ENCODE measurements at regions not wholly inside any gene's neighbourhood (a gene's known extent, or its start where the extent isn't known, plus 50 kb on each side); places are given as distances from the start of the nearest gene placed in this dataset.
"Not testable (repeated sequence)": the region's sequence is repeated elsewhere in the genome, so short reads cannot be mapped to it uniquely, and the experiment has no call there.

DNA sequence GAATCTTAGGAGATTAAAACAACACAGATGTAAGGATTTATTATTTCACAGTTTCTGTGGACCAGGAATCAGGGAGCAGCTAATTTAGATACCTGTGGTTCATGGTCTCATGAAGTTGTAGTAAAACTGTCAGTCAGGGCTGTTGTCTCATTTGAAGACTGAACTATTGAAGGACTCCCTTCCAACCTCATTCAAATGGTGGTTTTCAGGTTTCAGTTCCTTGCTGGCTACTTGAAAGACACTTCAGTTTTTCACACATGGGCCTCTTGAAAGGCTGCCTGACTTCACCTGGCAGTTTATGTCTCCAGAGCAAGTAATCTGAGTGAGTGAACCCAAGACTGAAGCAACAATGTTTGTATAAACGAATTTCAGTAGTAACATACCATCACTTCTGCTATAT is 915.9 kb downstream of the PLA2G4A start:
- DNase-seq = no peak

DNA sequence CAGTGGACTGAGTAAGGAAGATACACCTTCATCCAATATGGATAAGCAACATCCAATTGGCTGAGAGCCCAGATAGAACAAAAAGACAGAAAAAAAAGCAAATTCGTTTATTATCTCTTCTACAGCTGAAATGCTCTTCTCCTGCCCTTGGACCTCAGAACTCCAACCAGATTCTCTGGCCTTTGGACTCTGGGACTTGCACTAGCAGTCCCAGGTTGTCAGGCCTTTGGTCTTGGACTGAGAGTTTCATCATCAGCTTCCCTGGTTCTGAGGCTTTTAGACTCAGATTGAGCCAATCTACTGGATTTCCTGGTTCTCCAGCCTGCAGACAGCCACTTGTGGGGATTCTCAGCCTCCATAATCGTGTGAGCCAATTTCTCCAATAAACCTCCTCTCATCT is 926.8 kb downstream of the PLA2G4A start:
- no peak for DNase-seq

DNA sequence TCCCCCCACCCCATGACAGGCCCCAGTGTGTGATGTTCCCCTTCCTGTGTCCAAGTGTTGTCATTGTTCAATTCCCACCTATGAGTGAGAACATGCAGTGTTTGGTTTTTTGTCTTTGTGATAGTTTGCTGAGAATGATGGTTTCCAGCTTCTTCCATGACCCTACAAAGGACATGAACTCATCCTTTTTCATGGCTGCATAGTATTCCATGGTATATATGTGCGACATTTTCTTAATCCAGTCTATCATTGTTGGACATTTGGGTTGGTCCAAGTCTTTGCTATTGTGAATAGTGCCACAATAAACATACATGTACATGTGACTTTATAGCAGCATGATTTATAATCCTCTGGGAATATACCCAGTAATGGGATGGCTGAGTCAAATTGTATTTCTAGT is 927.9 kb downstream of the PLA2G4A start:
- not testable (repeated sequence) for DNase-seq

DNA sequence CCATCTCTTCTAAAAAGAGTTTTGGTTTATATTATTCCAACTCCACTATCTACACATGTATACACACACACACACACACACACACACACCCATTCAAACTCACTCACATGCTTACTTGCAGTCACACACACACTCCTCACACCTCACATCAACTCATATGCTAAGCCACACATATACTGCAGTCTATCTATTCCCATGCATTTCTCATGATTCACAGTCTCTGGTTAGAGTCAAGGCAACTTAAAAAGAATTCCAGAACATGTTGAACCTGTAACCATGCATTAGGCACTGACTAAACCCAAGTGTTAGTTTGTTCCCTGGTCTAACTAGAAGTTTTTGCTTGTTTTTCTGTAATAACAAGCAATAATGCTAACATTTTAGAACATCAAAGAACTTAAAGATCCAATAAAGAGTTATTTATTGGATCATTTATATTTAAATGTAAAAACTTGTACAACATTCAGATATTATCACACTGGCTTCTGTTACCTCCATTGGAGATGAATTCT is 931.1 kb downstream of the PLA2G4A start:
- no peak for DNase-seq

DNA sequence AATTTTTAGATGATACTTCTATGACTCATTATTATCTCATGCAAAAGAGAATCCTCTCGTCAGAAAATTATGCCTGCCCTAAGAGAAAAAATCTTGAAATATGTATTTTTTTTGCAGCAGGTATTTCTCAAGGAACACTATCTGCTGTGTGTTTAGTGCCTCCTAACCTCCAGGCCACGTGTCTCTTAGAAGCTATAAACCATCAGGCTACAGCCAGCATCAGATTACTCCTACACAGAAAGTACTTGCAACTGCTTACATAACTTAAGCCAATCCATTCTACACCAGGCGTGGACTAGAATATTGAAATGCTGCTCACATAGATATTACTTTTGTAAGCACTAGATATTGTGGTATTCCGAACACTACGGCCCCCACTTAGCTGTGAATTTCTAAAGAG is 933.4 kb downstream of the PLA2G4A start:
- no peak for DNase-seq

DNA sequence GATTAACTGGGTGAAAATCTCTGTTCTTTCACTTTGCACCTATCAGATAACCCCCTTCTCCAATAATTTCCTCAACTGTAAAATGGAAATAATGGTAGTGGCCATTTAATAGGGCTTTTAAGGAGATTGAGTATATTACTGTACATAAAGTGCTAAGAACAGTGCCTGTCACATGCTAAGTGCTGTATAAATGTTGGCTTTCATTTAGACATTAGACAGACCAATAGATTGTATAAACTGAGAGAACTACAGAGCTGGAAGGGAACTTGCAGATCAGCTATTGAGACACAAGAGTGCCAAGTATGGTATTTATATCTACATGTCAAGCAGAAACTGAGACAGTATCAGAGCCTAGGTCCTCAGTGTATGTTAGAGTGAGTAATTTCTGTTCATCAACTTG is 934.7 kb downstream of the PLA2G4A start:
- DNase-seq = no peak

DNA sequence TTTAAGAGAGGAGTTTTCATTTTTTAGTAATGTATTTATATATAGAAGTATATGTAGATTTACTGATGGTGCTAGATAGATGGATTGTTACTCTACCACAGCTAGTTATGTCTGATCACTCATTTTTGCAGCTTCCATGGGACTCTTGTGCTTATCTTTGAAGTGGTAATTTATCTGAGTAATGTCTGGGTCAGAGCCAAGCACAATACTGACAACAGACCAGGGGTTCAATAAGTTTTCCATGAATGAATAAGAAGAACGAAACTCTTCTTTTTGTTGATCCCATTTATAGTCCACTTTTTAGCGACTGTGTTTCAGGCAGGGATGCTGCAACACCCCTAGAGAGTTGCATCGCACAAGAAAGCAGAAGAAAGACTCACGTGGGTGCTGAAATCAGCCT is 935.2 kb downstream of the PLA2G4A start:
- no peak for DNase-seq

DNA sequence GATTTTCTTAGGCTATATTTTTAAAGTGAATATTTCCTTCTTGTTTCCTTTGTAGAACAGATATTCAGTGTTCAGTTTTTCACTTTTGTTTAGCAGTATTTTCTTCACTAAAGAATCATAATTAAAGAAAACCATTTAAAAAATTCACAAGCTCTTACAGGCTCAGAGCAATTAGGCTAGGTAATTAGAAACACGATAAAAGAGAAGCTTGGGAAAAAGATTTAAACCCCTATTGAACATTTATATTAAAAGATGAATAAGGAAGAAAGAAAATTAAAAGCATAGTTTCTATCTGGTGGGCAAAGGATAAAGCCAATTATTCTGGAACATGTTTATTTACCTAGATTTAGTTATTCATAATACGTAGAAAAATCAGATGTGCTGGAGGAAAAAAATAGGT is 942.6 kb downstream of the PLA2G4A start:
- no peak for DNase-seq

DNA sequence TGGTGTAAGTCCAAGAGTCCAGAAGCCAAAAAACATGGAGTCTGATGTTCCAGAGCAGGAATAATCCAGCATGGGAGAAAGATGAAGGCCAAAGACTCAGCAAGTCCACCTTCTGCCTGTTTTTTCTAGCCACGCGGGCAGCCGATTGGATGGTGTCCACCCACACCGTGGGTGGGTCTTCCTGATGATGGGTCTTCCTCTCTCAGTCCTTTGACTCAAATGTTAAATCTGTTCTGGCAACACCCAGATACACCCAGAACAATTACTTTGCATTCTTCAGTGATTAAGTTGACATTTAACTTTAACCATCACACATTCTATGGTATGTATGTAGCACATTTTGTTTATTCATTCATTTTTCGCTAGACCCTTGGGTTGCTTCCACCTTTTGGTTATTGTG is 944.4 kb downstream of the PLA2G4A start:
- no peak for DNase-seq

DNA sequence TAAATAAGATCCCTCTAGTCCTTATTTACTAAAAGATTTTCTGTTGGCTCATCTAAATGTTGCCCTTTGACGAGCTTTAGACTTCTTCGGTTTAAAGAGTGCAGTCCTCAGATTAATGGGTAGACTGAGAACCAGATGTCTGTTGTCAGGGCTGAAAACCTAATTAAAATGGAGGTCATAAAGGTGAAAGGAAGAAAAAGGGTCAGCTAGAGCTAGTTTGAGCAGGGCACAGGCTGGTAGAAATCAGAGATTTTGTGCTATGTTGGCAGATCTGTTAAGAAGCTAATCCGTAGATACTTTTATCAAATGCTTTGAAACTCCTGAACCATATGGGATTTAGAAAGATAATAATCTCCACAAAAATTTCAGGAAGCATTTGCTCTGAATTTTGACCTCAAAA is 959.0 kb downstream of the PLA2G4A start:
- no peak for DNase-seq

DNA sequence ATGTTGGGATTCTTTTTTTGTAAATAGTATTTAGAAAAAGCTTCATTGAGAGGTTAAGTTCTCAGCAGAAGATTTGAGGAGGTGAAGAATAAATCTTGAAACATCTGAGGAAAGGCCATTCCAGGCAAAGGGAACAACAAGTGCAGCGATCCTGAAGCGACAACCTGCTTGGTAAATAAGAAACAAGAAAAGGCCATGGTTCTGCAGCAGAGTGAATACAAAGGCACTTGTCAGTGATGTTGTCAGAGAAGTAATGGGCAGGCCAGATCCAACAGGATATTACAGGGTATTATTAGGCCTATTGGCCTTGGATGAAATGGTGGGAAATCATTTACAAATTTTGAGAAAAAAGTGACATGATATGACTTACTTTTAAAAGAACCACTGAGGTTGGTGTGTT is 960.0 kb downstream of the PLA2G4A start:
- no peak for DNase-seq

DNA sequence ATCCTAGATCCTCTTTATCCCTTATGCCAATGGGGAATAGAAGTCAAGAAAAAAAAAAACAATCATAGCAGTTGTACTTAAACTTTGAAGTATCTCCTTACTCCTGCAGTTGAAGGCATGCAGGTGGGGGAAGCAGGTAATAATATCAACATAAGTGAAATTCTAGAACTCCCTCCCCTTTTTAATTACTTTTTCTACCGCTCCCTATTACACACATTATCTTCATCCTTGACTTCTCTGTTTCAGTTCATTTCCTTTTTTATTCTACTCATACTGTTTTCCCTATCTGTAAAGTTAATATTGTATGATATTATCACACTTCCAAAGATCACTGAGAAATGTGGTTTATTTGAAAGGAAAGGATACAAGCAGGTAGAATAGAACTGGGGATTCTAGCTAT is 962.0 kb downstream of the PLA2G4A start:
- no peak for DNase-seq

DNA sequence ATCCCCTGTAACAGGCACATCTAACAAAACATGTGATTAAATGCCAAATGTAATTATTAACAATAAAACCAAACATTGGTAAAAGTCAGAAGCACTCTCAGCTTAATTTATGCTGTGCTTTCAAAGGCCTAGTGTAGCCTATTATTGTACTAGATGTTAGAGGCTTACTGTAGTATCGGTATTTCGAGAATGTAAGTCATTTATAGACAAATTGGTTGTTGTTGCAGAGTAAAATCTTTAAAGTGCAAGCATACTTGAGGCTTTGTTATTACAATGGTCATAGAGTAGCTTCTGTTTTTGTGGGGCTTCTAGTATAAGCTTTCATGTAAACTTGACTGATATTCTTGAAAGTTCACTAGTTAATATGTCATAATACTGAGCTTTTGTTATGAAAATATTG is 965.8 kb downstream of the PLA2G4A start:
- DNase-seq = no peak

DNA sequence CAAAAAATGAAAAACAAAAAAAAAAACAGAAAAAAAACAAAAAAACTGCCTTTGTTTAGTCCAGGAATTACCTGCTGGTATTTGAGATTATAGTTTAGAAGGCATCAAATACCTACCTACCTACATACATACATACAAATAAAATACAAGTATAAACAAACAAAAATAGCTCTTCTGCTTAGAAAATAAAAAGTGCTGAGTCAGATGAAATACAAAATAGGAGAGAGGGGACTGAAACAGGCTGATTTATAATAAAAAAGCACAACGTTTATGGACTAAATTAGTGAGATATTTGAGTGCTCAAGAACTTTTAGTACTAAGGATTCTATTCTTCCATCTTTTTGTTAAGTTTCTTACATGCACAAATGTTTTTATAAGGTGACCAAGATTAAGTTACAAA is 980.8 kb downstream of the PLA2G4A start:
- no peak for DNase-seq

DNA sequence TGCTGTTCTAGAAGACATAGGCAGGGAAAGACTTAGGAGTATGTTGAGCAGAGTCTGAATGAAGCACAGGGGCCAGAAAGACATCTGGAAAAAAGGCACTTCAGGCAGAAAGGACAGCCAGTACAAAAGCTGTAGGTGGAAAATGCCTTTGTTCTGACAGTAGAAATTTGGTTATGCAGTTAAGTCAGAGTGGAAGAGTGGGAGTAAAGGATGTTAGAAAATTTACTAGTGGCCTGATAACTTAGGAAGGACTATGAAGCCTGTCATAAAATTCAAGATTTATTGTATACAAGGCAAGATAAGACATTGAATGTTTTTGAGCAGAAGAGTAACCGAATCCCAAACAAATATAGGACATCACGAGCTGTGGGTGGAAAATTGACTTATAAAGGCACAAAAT is 987.9 kb downstream of the PLA2G4A start:
- no peak for DNase-seq

DNA sequence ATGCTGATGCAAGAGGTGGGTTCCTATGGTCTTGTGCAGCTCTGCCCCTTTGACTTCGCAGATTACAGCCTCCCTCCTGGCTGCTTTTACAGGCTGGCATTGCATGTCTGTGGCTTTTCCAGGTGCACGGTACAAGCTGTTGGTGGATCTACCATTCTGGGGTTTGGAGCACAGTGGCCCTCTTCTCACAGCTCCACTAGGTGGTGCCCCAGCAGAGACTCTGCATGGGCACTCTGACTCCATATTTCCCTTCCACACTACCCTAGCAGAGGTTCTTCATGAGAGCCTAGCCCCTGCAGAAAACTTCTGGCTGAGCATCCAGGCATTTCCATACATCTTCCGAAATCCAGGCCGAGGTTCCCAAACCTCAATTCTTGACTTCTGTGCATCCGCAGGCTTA is 989.0 kb downstream of the PLA2G4A start:
- DNase-seq = no peak

DNA sequence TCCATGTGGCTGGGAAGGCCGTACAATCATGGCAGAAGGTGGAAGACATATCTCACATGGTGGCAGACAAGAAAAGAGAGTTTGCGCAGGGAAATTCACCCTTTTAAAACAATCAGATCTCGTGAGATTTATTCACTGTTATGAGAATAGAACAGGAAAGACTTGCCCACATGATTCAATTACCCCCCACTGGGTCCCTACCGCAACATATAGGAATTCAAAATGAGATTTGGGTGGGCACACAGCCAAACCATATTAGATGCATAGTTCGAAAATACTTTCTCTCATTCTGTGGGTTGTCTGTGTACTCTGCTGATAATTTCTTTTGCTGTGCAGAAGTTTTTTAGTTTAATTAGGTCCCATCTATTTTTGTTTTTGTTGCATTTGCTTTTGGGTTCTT is 990.3 kb downstream of the PLA2G4A start:
- DNase-seq = no peak

DNA sequence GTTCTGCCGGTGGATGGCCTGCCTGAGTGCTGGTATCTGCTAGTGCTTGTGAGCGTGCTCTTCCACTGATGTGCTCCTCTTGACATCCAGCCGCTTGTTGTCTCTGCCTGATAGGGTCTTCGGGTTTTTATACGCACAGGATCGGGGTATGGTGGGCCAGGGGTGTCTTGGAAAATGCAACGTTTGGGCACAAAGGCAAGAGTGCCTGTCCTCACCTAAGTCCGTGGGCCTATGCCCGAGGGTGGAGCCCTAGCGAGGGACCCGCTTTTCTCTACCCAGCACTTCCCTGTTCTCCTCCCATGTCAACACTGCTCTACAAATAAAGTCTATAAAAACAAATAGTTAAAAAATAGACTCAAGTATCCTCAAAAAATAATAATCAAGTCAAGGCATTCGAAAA is 1007.8 kb downstream of the PLA2G4A start:
- DNase-seq = no peak

DNA sequence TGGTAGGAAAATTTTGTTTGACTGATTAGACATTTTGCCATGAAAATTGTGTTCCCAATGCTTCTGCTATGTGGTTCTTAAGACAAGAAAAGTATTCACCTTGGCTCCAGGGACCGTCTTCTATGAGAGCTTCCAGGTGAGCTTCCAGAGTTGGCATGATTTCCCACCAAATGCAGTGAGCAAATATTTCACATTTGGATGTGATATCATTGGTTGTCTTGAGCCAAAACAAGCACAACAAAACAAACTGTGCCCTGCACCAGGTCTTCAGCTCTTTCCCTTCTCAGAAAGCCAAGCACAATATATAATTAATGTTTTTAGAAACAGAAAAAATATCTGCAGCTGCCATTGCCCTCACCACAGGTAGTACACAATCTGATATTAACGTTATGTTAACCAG is 1009.0 kb downstream of the PLA2G4A start:
- DNase-seq = no peak

DNA sequence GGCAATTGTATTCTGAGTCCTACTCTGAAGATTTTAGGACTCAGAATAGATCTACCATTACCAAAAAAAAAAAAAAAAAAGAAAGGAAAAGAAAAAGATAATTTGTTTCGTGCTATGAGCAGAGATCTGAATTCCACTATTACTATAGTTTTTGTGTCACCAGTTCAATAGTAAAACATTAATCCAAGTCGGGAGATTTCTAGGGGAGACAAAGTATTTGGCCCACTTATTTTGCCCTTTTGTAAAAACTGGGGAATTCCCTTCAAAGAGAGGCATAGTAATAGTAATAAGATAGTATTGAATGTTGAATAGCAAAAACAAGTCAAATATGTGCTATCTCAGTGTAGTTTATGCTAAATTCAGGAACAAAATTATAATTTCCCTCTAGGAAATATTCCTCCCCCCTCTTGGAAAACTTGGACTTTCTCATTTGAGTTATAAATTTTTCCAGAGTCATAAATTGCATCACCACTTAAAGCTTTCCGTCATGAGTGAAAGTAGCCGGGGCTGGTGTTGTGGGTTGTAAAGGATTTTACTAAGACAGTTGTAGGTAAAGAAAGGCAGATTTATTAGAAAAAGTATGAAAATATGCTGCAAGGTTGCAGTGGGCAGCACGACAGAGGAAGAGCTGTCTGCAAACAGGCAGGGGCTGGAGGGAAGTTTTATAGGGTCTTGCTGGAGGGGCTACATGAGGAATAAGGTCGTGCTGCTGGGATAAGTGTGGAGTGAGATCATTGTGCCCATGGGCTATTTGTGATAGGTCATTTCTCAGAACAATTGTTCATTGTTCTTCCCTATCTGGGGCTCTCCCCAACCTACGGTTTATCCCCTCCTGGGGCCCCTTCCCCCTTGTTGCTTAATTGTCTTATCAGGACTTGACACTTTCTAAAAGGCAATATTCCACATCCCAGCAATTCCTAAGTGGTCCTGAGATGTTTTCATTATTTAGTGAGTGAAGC is 1009.9 kb downstream of the PLA2G4A start:
- no peak for DNase-seq

DNA sequence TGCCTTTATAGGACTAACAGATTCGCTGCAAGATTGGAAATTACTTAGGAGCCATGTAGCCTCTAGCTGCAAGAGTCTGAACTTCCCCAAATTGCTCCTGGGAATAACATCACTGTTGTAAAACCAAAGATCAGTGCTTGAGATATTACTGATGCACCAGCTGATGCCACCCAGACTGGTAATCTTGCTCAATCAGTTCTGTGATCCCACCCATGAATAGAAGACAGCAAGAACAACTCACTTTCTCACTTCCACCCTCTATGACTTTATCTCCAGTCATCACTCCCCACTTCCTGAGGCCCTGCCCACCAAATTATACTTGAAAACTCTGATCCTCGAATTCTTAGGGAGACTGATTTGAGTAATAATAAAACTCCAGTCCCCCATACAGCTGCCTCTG is 1011.1 kb downstream of the PLA2G4A start:
- no peak for DNase-seq

DNA sequence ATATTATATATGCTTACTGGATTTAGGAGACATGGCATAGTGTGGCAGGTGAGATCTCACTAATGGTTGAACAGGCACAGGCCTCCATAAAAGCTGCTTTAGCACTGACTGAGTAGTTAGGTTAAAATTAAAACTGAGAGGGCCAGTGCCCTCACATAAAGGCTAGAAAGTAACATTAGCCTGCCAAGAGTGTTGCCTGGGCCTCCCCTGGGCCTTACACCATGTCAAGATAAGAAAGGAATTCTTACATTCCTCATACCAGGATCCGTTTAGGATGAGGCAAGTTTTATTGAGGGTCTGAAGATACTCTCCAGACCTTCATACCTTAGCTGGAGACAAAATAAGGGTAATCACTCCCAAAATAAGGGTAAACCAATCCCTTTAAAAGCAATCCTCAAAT is 1011.8 kb downstream of the PLA2G4A start:
- DNase-seq = no peak

DNA sequence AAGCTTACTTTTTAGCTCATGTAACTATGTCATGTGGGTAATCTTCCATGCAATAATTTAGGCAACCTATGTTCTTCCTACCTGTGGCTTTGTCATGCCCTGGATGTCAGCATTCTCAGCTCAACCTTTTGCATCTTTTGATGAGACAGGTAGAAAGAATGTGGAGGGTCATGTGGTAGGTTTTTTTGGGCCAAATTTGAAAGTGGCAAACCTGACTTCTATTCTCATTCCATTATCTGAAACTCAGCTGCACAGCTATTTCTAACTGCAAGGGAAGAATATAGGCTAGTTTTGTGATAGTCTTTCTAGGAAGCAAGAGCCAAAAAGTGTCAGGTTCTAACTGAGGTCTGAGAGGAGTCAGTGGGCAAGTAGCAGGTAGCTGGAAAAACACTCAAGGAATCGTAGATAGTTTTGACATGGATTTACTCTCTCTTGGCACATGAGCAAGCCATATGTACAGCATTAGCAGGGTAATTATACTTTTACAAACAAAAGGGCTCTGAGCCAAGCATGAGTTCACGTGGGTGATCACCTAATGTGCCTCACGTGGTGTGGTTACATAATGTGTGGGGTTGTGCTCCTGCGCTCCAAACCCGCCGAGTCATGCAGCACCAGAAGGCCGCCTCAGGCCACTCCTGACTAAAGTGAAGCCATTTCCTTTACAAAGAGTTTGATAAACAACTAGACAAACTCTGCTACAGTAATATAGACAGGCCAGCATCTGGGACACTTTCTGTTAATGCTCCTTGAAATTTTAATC is 1013.8 kb downstream of the PLA2G4A start:
- DNase-seq = no peak

DNA sequence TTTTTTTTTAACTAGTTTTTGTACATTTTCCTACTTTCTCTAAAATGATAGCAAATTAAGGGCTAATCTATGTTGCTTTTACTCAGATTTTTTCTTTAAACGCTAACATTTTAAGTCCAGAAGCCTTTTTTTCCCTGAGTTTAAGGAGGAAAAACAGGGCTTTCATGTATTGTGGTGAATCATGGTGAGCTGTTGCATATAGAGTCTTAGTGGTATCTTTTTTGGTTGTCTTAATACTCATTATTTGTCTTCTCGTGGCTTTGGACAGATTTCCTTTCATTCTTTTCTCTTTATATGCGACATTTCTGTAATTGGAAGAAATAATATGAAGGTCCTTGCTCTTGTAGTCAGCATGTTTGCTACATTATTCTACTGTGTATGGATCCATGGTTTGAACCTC is 1015.6 kb downstream of the PLA2G4A start:
- DNase-seq = no peak

Measured in NCI-H1694 (cell line).